Mesodermal cell (in vitro differentiated cells): ENCODE measurements at regions not wholly inside any gene's neighbourhood (a gene's known extent, or its start where the extent isn't known, plus 50 kb on each side); places are given as distances from the start of the nearest gene placed in this dataset.

ENCODE experiments used
- H3K27ac ChIP-seq: 2 replicates; pipeline ENCODE4 v1.7.0; 2013; ENCODE audit warnings: mild to moderate bottlenecking, low read depth, low read length, moderate library complexity; ENCODE audit not compliant: severe bottlenecking
- H3K36me3 ChIP-seq: 2 replicates; pipeline ENCODE4 v1.7.1; 2013; ENCODE audit warnings: mild to moderate bottlenecking, low read length, moderate library complexity; ENCODE audit not compliant: control insufficient read depth, insufficient read depth
- H3K4me1 ChIP-seq: one replicate; pipeline ENCODE4 v1.7.1; 2013; ENCODE audit warnings: mild to moderate bottlenecking, low read length; ENCODE audit not compliant: insufficient read depth, control insufficient read depth, poor library complexity, severe bottlenecking
- H3K4me3 ChIP-seq: 2 replicates; pipeline ENCODE4 v1.7.0; 2013; ENCODE audit warnings: low read length, control low read depth, mild to moderate bottlenecking; ENCODE audit not compliant: insufficient read depth, poor library complexity, severe bottlenecking; ENCODE audit errors: extremely low read depth
- H3K9me3 ChIP-seq: 2 replicates; pipeline ENCODE4 v1.7.1; 2013; ENCODE audit warnings: mild to moderate bottlenecking, low read length, moderate library complexity; ENCODE audit not compliant: control insufficient read depth
- WGBS, 2 experiments: methylation state at CpG; one replicate each; pipeline ENCODE4 v1.1.5; 2013; ENCODE audit warnings: missing lambda C conversion rate in 2 of 2; ENCODE audit not compliant: insufficient coverage in 2 of 2; 5-methylcytosine and 5-hydroxymethylcytosine counted together

- Histone ChIP-seq H3K9me3 (no peaks in the 10 kb centered on the region), H3K4me1 (peaks cover 37% of the 10 kb centered on the region), H3K27ac (peak overlapping the region; percentile 88), H3K4me3 (no peak overlapping the region), H3K36me3 (no peaks in the 10 kb centered on the region)
- 50 to 61% methylated on average over 1 to 3 of the region's 5 CpGs for WGBS, 2 experiments
These were observed 84.7 kb upstream of the PKDCC start for GRCh38 chr2:41962922-41963622.

- H3K4me3 ChIP-seq: no peak overlapping the region
- 44 to 55% methylated on average over 5 to 6 of the region's 10 CpGs for WGBS, 2 experiments
- H3K9me3 ChIP-seq: no peaks in the 10 kb centered on the region
- no peaks in the 10 kb centered on the region for H3K36me3 ChIP-seq
- peak overlapping the region; percentile 88 for H3K27ac ChIP-seq
- H3K4me1 ChIP-seq: peaks cover 37% of the 10 kb centered on the region
These were observed 83.9 kb upstream of the PKDCC start for GRCh38 chr2:41963661-41964525.

GRCh38 chr2:41965173-41965908 lies 82.5 kb upstream of the PKDCC start:
- Histone ChIP-seq H3K4me1 (peaks cover 37% of the 10 kb centered on the region), H3K36me3 (no peaks in the 10 kb centered on the region), H3K27ac (no peak overlapping the region), H3K9me3 (no peaks in the 10 kb centered on the region), H3K4me3 (no peak overlapping the region)
- WGBS, 2 experiments: 86 to 90% methylated on average over 3 to 5 of the region's 5 CpGs

GRCh38 chr2:41965909-41966295 lies 81.9 kb upstream of the PKDCC start:
- no peak overlapping the region for H3K27ac ChIP-seq
- H3K4me1 ChIP-seq: peaks cover 39% of the 10 kb centered on the region
- WGBS, 2 experiments: 93 to 94% methylated on average over 1 to 2 of the region's 2 CpGs
- H3K36me3 ChIP-seq: no peaks in the 10 kb centered on the region
- no peak overlapping the region for H3K4me3 ChIP-seq
- H3K9me3 ChIP-seq: no peaks in the 10 kb centered on the region

- 92 to 96% methylated on average over 4 to 10 of the region's 10 CpGs for WGBS, 2 experiments
- H3K27ac ChIP-seq: no peak overlapping the region
- H3K4me3 ChIP-seq: no peak overlapping the region
- H3K36me3 ChIP-seq: no peaks in the 10 kb centered on the region
- no peaks in the 10 kb centered on the region for H3K9me3 ChIP-seq
- H3K4me1 ChIP-seq: peaks cover 44% of the 10 kb centered on the region
These were observed 81.4 kb upstream of the PKDCC start for GRCh38 chr2:41966431-41966893.

- H3K4me3 ChIP-seq: no peak overlapping the region
- peaks cover 44% of the 10 kb centered on the region for H3K4me1 ChIP-seq
- H3K36me3 ChIP-seq: no peaks in the 10 kb centered on the region
- H3K27ac ChIP-seq: no peak overlapping the region
- WGBS, 2 experiments: 94 to 95% methylated on average over 6 to 8 of the region's 8 CpGs
- no peaks in the 10 kb centered on the region for H3K9me3 ChIP-seq
These were observed 80.9 kb upstream of the PKDCC start for GRCh38 chr2:41966920-41967319.

- Histone ChIP-seq H3K4me3 (no peak overlapping the region), H3K27ac (no peak overlapping the region), H3K9me3 (no peaks in the 10 kb centered on the region), H3K4me1 (peaks cover 44% of the 10 kb centered on the region), H3K36me3 (no peaks in the 10 kb centered on the region)
- WGBS, 2 experiments: 82 to 85% methylated on average over 10 to 12 of the region's 13 CpGs
These were observed 80.2 kb upstream of the PKDCC start for GRCh38 chr2:41967476-41968181.

- no peaks in the 10 kb centered on the region for H3K9me3 ChIP-seq
- H3K4me3 ChIP-seq: no peak overlapping the region
- no peaks in the 10 kb centered on the region for H3K36me3 ChIP-seq
- peaks cover 40% of the 10 kb centered on the region for H3K4me1 ChIP-seq
- WGBS, 2 experiments: 67 to 69% methylated on average over 1 to 2 of the region's 2 CpGs
- H3K27ac ChIP-seq: no peak overlapping the region
These were observed 79.6 kb upstream of the PKDCC start for GRCh38 chr2:41968182-41968578.

- Histone ChIP-seq H3K27ac (no peak overlapping the region), H3K4me1 (peaks cover 23% of the 10 kb centered on the region), H3K4me3 (no peak overlapping the region), H3K36me3 (no peaks in the 10 kb centered on the region), H3K9me3 (no peaks in the 10 kb centered on the region)
- WGBS, 2 experiments: 82 to 88% methylated on average over 5 to 6 of the region's 8 CpGs
These were observed 76.7 kb upstream of the PKDCC start for GRCh38 chr2:41970988-41971660.

GRCh38 chr2:41972179-41972578 lies 75.6 kb upstream of the PKDCC start:
- Histone ChIP-seq H3K4me3 (no peak overlapping the region), H3K4me1 (peaks cover 15% of the 10 kb centered on the region), H3K27ac (no peak overlapping the region), H3K36me3 (no peaks in the 10 kb centered on the region), H3K9me3 (no peaks in the 10 kb centered on the region)
- WGBS, 2 experiments: 83% methylated on average over 1 of the region's 2 CpGs; no CpG with 5 or more reads in 1 of the 2 experiments
